Activated T-helper 2 cell treated with anti-CD3 and anti-CD28 coated beads, Interferon-gamma antibody, Interleukin-2, Interleukin-4, amounts not matched to agents 10 μg/mL and 5 μg/mL and 100 μg/mL, durations not matched to agents 14 hours and 24 hours and 36 hours (primary cell): ENCODE measurements at regions not wholly inside any gene's neighbourhood (a gene's known extent, or its start where the extent isn't known, plus 50 kb on each side); places are given as distances from the start of the nearest gene placed in this dataset.

Experiments
- DNase-seq: peaks from one replicate; pipeline ENCODE4 v3.0.0; 2021; ENCODE audit warnings: low spot score
- H3K27ac Mint-ChIP-seq: one replicate; pipeline ENCODE4 v1.8.0; 2021; ENCODE audit warnings: mixed read lengths
- H3K27me3 Mint-ChIP-seq: one replicate; pipeline ENCODE4 v1.8.0; 2021; ENCODE audit warnings: low read depth, mixed read lengths
- H3K36me3 Mint-ChIP-seq: one replicate; pipeline ENCODE4 v1.8.0; 2021; ENCODE audit warnings: low read depth, mixed read lengths
- H3K4me1 Mint-ChIP-seq: one replicate; pipeline ENCODE4 v1.8.0; 2021; ENCODE audit warnings: low read depth, mixed read lengths
- H3K4me3 Mint-ChIP-seq: one replicate; pipeline ENCODE4 v1.8.0; 2021; ENCODE audit warnings: low read depth, mild to moderate bottlenecking, moderate library complexity, mixed read lengths
- H3K9me3 Mint-ChIP-seq: one replicate; pipeline ENCODE4 v1.8.0; 2021; ENCODE audit warnings: mixed read lengths
- intact Hi-C: fragments of 100-400 bp; cut with micrococcal nuclease; formaldehyde crosslinking; loops from one replicate; pipeline ENCODE4 v1.15.1; 2023

- Mint-ChIP-seq H3K4me1 (no peaks in the 10 kb centered on the region), H3K4me3 (no peak overlapping the region), H3K9me3 (no peaks in the 10 kb centered on the region), H3K27ac (no peak overlapping the region), H3K36me3 (no peaks in the 10 kb centered on the region), H3K27me3 (peaks cover 14% of the 10 kb centered on the region)
- intact Hi-C loops, result no loop called here
- no peak for DNase-seq
Measured at GRCh38 chr10:4456776-4457175, 369.2 kb upstream of the AKR1E2 start.

- H3K4me3 Mint-ChIP-seq, result no peak overlapping the region
- H3K4me1 Mint-ChIP-seq, result no peaks in the 10 kb centered on the region
- intact Hi-C loops, result no loop called here
- DNase-seq, result no peak
- peaks cover 14% of the 10 kb centered on the region for H3K27me3 Mint-ChIP-seq
- H3K27ac Mint-ChIP-seq, result no peak overlapping the region
- H3K36me3 Mint-ChIP-seq, result no peaks in the 10 kb centered on the region
- no peaks in the 10 kb centered on the region for H3K9me3 Mint-ChIP-seq
Measured at GRCh38 chr10:4456279-4456678, 369.7 kb upstream of the AKR1E2 start.

DNA sequence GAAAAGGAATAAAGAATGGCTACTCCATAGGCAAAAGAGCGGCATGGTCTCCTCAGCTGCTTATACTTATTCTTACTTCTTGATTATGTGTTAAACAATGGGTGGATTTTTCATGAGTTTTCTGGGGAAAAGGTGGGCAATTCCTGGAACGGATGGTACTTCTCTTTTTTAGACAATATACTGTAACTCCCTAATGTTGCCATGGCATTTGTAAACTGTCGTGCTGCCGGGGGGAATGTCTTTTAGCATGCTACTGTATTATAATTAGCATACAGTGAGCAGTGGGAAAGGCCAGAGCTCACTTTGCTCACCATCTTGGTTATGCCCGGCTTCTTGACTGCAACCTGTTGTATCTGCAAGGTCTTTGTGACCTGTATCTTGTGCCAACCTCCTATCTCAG is 372.1 kb upstream of the AKR1E2 start:
- no peaks in the 10 kb centered on the region for H3K9me3 Mint-ChIP-seq
- H3K36me3 Mint-ChIP-seq, result no peaks in the 10 kb centered on the region
- intact Hi-C loops, result no loop called here
- peaks cover 14% of the 10 kb centered on the region for H3K27me3 Mint-ChIP-seq
- no peak overlapping the region for H3K4me3 Mint-ChIP-seq
- DNase-seq, result no peak
- H3K27ac Mint-ChIP-seq, result no peak overlapping the region
- no peaks in the 10 kb centered on the region for H3K4me1 Mint-ChIP-seq

- intact Hi-C loops, result no loop called here
- Mint-ChIP-seq H3K4me3 (no peak overlapping the region), H3K4me1 (no peaks in the 10 kb centered on the region), H3K9me3 (no peaks in the 10 kb centered on the region), H3K27me3 (peaks cover 14% of the 10 kb centered on the region), H3K27ac (no peak overlapping the region), H3K36me3 (no peaks in the 10 kb centered on the region)
- DNase-seq, result no peak
Measured at GRCh38 chr10:4453276-4453675, 372.7 kb upstream of the AKR1E2 start.

DNA sequence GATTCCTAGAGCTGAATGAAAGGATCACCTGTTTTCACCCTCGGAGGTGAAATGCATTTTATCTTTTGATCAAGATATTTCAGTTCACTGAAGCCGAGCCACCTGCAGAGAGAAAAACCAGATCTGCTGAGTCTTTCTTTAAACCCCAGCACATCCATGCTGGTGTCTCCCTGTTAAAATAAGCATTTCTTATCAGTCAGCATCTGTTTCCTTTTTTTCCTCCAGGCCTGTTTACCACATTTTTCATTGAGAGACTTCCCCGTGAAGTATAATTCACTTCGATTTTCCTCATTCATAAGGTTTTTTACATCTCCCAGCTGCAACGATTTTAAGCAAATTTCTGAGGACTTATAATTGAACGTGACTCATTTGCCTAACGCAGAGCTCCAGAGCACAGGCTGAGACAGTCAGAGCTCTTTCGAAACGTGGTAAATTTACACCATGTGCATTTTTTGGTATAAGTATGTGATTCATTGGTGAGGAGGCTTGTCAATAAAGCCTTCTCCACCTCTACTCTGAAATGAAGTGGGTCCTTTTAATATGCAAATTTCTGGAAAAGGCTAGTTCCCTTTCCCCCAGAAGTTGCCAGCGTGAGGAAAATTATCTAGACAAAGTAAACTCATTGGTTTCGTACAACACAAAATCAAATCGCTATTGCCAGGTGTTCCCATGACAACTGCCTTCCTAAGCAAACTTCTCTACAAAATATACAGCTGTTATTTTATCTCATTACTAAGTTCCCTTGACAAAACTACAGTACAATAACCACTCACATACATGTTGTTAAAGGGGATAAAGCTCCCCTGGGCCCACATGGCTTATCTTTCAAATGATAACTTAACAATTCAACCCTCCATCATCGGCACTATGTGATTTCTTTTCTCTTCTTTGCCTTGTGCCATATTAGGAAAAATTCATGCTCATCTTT is 374.8 kb upstream of the AKR1E2 start:
- no peak overlapping the region for H3K4me3 Mint-ChIP-seq

GRCh38 chr10:4450169-4450568 is 375.8 kb upstream of the AKR1E2 start:
- Mint-ChIP-seq H3K36me3 (no peaks in the 10 kb centered on the region), H3K27me3 (peaks cover 17% of the 10 kb centered on the region), H3K4me3 (no peak overlapping the region), H3K4me1 (no peaks in the 10 kb centered on the region), H3K27ac (no peak overlapping the region), H3K9me3 (peaks cover under 1% of the 10 kb centered on the region)
- intact Hi-C loops, result no loop called here
- DNase-seq, result no peak

More for the DNA sequence above, 374.8 kb upstream of the AKR1E2 start:
- no peak for DNase-seq
- Mint-ChIP-seq H3K27ac (no peak overlapping the region), H3K36me3 (no peaks in the 10 kb centered on the region), H3K27me3 (peaks cover 15% of the 10 kb centered on the region), H3K4me1 (no peaks in the 10 kb centered on the region), H3K9me3 (no peaks in the 10 kb centered on the region)
- intact Hi-C loops, result no loop called here

DNA sequence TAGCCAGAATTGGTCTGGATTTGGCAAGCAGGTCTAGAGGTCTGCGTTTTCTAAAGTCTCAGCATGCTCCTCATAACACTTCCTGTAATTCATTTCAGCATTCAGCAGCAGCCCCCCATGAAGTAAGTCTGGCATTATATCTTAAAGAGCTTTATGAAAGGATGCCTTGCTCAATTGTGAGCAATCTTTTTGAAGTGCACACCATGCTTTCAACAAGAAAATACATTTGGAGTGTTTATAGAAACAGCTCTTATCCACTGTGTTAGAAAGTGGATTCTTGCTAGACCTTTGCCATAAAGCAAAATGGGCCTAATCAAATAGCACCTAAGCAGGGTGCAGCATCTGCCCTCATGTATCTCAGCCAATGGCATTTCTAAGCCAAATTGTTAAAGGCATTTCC is 378.0 kb upstream of the AKR1E2 start:
- H3K9me3 Mint-ChIP-seq, result peaks cover 11% of the 10 kb centered on the region
- H3K36me3 Mint-ChIP-seq, result no peaks in the 10 kb centered on the region
- H3K4me1 Mint-ChIP-seq, result no peaks in the 10 kb centered on the region
- H3K27me3 Mint-ChIP-seq, result peaks cover 14% of the 10 kb centered on the region
- intact Hi-C loops, result no loop called here
- H3K27ac Mint-ChIP-seq, result no peak overlapping the region
- H3K4me3 Mint-ChIP-seq, result no peak overlapping the region
- no peak for DNase-seq

- no peak for DNase-seq
- Mint-ChIP-seq H3K4me3 (no peak overlapping the region), H3K9me3 (peaks cover 17% of the 10 kb centered on the region), H3K27ac (no peak overlapping the region), H3K36me3 (no peaks in the 10 kb centered on the region), H3K4me1 (no peaks in the 10 kb centered on the region), H3K27me3 (peaks cover 14% of the 10 kb centered on the region)
- intact Hi-C loops, result no loop called here
Measured at GRCh38 chr10:4443419-4443818, 382.6 kb upstream of the AKR1E2 start.

- no peaks in the 10 kb centered on the region for H3K4me1 Mint-ChIP-seq
- intact Hi-C loops, result no loop called here
- DNase-seq, result no peak
- no peaks in the 10 kb centered on the region for H3K36me3 Mint-ChIP-seq
- H3K9me3 Mint-ChIP-seq, result peaks cover 17% of the 10 kb centered on the region
- no peak overlapping the region for H3K4me3 Mint-ChIP-seq
- no peak overlapping the region for H3K27ac Mint-ChIP-seq
- H3K27me3 Mint-ChIP-seq, result peaks cover 15% of the 10 kb centered on the region
Measured at GRCh38 chr10:4442296-4442695, 383.7 kb upstream of the AKR1E2 start.

DNA sequence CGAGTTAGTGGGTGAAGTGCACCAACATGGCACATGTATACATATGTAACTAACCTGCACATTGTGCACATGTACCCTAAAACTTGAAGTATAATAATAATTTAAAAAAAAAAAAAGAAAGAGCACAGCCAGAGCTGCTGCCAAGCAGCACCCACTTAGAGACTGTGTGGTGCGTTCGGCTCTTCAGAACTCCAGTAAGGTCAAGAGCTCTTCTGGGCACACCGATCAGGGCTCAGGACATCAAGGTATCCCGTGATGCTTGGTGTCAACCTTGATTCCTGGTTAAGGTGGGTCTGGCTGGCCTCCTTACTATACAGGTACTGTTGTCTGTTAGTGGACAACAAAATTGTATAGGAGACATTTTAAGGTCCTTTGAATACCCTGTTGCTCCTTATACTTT is 385.7 kb upstream of the AKR1E2 start:
- intact Hi-C loops, result no loop called here

DNA sequence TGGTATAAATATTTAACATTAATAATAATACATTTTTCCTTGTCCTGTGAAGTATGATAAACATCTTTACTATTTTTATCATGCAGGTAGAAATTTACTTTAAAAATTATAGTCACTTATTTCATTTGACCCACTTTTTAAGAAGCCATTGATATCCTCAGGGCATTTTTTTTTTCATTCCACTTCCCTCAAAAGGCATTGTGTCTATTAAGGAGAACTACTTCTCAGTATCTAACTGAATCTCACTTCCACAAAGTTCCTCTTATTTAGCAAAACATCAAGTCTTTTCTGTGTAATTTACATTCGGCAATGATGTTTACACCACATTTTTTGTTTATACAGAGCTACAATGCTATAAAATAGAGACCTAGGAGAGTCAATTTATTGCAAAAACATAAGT is 388.2 kb upstream of the AKR1E2 start:
- H3K4me3 Mint-ChIP-seq, result no peak overlapping the region
- DNase-seq, result no peak
- H3K9me3 Mint-ChIP-seq, result peaks cover 4% of the 10 kb centered on the region
- no peak overlapping the region for H3K27ac Mint-ChIP-seq
- no peaks in the 10 kb centered on the region for H3K4me1 Mint-ChIP-seq
- H3K27me3 Mint-ChIP-seq, result peaks cover 5% of the 10 kb centered on the region
- intact Hi-C loops, result no loop called here
- no peaks in the 10 kb centered on the region for H3K36me3 Mint-ChIP-seq

More for the DNA sequence above, 385.7 kb upstream of the AKR1E2 start:
- Mint-ChIP-seq H3K27ac (no peak overlapping the region), H3K36me3 (no peaks in the 10 kb centered on the region), H3K4me3 (no peak overlapping the region), H3K9me3 (peaks cover 17% of the 10 kb centered on the region), H3K27me3 (peaks cover 10% of the 10 kb centered on the region), H3K4me1 (no peaks in the 10 kb centered on the region)
- no peak for DNase-seq

- H3K27ac Mint-ChIP-seq, result no peak overlapping the region
- H3K4me1 Mint-ChIP-seq, result no peaks in the 10 kb centered on the region
- H3K36me3 Mint-ChIP-seq, result no peaks in the 10 kb centered on the region
- DNase-seq, result no peak
- H3K9me3 Mint-ChIP-seq, result peaks cover 2% of the 10 kb centered on the region
- intact Hi-C loops, result no loop called here
- peaks cover 5% of the 10 kb centered on the region for H3K27me3 Mint-ChIP-seq
- H3K4me3 Mint-ChIP-seq, result no peak overlapping the region
Measured at GRCh38 chr10:4437061-4437460, 388.9 kb upstream of the AKR1E2 start.

DNA sequence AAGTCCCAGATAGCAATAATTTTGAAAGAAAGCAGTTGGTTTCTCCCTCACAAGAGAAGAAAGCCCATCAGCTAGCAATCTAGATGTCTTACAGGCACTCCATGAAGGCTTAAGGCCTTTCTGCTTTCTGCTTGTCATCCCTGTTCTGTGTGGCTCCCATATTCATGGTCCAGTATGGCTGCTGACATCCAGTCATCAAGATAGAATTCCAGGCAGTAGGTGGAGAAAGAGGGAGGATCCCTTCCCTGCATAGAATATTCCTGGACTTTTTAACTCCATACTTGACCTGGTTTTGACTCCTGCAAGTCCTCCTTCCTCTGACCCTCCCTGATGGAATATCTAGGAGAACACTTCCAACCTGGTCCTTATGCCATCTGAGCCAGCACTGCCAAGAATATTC is 389.9 kb upstream of the AKR1E2 start:
- Mint-ChIP-seq H3K9me3 (no peaks in the 10 kb centered on the region), H3K4me1 (no peaks in the 10 kb centered on the region), H3K36me3 (no peaks in the 10 kb centered on the region), H3K27ac (no peak overlapping the region), H3K4me3 (no peak overlapping the region), H3K27me3 (peaks cover 5% of the 10 kb centered on the region)
- intact Hi-C loops, result no loop called here
- DNase-seq, result no peak
